Loucy (cell line): ENCODE measurements at regions not wholly inside any gene's neighbourhood (a gene's known extent, or its start where the extent isn't known, plus 50 kb on each side); places are given as distances from the start of the nearest gene placed in this dataset.

Experiments used
- H2AFZ ChIP-seq: fragments of 200-600 bp; sonication (generic); 2 replicates; pipeline ENCODE4 v1.6.0; 2016; ENCODE audit warnings: antibody characterized with exemption, mild to moderate bottlenecking, low read length, moderate library complexity
- H3F3A ChIP-seq: fragments of 200-600 bp; 2 replicates; pipeline ENCODE4 v1.6.0; 2016; ENCODE audit warnings: antibody characterized with exemption, low read depth, mild to moderate bottlenecking
- H3K27me3 ChIP-seq: fragments of 200-600 bp; sonication (generic); 2 replicates; pipeline ENCODE4 v1.6.1; 2014; ENCODE audit warnings: low read length, mild to moderate bottlenecking; ENCODE audit not compliant: insufficient read depth, poor library complexity, severe bottlenecking
- H3K36me3 ChIP-seq: fragments of 200-600 bp; sonication (generic); 2 replicates; pipeline ENCODE4 v1.6.1; 2016; ENCODE audit warnings: low read length; ENCODE audit not compliant: insufficient read depth
- H3K4me1 ChIP-seq: fragments of 200-600 bp; sonication (generic); 2 replicates; pipeline ENCODE4 v1.5.1; 2014; ENCODE audit warnings: low read length, mild to moderate bottlenecking; ENCODE audit not compliant: insufficient read depth, poor library complexity, severe bottlenecking
- H3K4me2 ChIP-seq: fragments of 200-600 bp; sonication (generic); 2 replicates; pipeline ENCODE4 v1.6.0; 2014; ENCODE audit warnings: antibody characterized with exemption, low read length, low read depth, mild to moderate bottlenecking; ENCODE audit not compliant: poor library complexity, severe bottlenecking
- H3K4me3 ChIP-seq: fragments of 200-600 bp; sonication (generic); 2 replicates; pipeline ENCODE4 v1.5.1; 2014; ENCODE audit warnings: low read length, mild to moderate bottlenecking, mixed read lengths; ENCODE audit not compliant: poor library complexity, severe bottlenecking
- H3K79me2 ChIP-seq: fragments of 200-600 bp; sonication (generic); 2 replicates; pipeline ENCODE4 v1.6.1; 2014; ENCODE audit warnings: low read length; ENCODE audit not compliant: insufficient read depth
- H3K9ac ChIP-seq: fragments of 200-600 bp; sonication (generic); 2 replicates; pipeline ENCODE4 v1.6.0; 2014; ENCODE audit warnings: mild to moderate bottlenecking, low read depth, low read length, moderate library complexity; ENCODE audit not compliant: poor library complexity, severe bottlenecking
- H3K9me2 ChIP-seq: fragments of 200-600 bp; sonication (generic); replicated peaks from 2 replicates; pipeline ENCODE4 v1.6.1; 2016; ENCODE audit warnings: low read depth, low read length, mixed read lengths
- H3K9me3 ChIP-seq: fragments of 200-600 bp; sonication (generic); 2 replicates; pipeline ENCODE4 v1.6.1; 2014; ENCODE audit warnings: mild to moderate bottlenecking, antibody characterized with exemption, low read length, low read depth; ENCODE audit not compliant: insufficient read depth
- H4K20me1 ChIP-seq: fragments of 200-600 bp; sonication (generic); 2 replicates; pipeline ENCODE4 v1.6.0; 2014; ENCODE audit warnings: antibody characterized with exemption, low read length, mild to moderate bottlenecking; ENCODE audit not compliant: insufficient read depth, poor library complexity, severe bottlenecking
- EZH2phosphoT487 ChIP-seq: fragments of 200-600 bp; IDR thresholded peaks from 2 replicates; pipeline ENCODE4 v1.6.1; 2018; ENCODE audit warnings: antibody characterized with exemption, mild to moderate bottlenecking, moderate library complexity, borderline replicate concordance
- TF ChIP-seq, protein P1 (sequence below): fragments of 200-600 bp; sonication (generic); conservative IDR thresholded peaks from 2 replicates; pipeline ENCODE4 v1.5.1; 2014; ENCODE audit warnings: mild to moderate bottlenecking, antibody characterized with exemption, low read length

DNA sequence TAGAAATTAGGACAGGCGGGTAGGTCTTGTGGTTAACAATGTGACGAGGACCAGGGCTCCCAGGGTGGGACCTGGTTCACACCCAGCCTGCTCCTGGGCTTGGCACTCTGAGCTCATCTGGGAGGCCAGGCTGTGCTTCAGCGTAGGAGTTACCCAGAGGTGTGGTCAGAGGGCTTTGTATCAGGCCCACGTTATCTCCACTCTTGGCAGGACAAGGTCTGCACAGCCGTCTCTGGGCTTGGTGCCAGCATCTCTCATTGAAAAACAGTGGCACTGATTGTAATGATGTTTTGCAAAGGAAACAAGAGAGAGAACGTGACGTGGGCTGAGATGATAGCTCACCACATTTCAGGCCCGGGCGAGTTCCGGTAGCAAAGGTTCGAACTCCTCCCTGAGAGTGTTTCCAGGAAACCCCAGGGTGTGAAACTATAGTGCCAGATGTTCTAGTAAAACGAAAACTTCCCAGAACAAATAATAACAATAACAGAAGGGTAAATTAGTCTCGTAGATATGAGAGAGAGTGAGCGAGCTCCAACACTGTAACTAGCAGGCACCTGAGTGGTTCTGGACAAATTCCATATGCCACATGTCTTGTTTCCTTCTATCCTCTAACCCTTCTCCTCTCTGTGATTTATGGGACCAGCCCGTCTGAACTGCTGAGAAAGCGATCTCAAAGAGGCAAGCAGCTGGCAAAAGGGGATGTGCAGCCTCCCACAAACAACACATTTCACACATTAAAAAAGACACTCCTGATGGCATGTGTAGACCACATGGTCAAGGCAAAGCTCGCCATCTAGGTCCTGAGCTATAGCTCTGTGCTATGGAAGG lies 227.3 kb downstream of the KTN1 start:
- no peak overlapping the region for H3K4me2 ChIP-seq
- TF ChIP-seq, protein P1, sequence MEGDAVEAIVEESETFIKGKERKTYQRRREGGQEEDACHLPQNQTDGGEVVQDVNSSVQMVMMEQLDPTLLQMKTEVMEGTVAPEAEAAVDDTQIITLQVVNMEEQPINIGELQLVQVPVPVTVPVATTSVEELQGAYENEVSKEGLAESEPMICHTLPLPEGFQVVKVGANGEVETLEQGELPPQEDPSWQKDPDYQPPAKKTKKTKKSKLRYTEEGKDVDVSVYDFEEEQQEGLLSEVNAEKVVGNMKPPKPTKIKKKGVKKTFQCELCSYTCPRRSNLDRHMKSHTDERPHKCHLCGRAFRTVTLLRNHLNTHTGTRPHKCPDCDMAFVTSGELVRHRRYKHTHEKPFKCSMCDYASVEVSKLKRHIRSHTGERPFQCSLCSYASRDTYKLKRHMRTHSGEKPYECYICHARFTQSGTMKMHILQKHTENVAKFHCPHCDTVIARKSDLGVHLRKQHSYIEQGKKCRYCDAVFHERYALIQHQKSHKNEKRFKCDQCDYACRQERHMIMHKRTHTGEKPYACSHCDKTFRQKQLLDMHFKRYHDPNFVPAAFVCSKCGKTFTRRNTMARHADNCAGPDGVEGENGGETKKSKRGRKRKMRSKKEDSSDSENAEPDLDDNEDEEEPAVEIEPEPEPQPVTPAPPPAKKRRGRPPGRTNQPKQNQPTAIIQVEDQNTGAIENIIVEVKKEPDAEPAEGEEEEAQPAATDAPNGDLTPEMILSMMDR = no peak
- TF ChIP-seq EZH2phosphoT487 = no peak
- no peaks in the 10 kb centered on the region for H3K36me3 ChIP-seq
- H2AFZ ChIP-seq = no peak overlapping the region
- no peaks in the 10 kb centered on the region; the same call in 1 of the 2 replicates for H3K9me3 ChIP-seq
- H3K79me2 ChIP-seq = no peaks in the 10 kb centered on the region
- no peaks in the 10 kb centered on the region for H3K27me3 ChIP-seq
- no peak overlapping the region for H3K9ac ChIP-seq
- no peaks in the 10 kb centered on the region for H3K9me2 ChIP-seq
- H3K4me1 ChIP-seq = no peaks in the 10 kb centered on the region
- H3F3A ChIP-seq = no peaks in the 10 kb centered on the region
- H3K4me3 ChIP-seq = no peak overlapping the region
- H4K20me1 ChIP-seq = no peaks in the 10 kb centered on the region

DNA sequence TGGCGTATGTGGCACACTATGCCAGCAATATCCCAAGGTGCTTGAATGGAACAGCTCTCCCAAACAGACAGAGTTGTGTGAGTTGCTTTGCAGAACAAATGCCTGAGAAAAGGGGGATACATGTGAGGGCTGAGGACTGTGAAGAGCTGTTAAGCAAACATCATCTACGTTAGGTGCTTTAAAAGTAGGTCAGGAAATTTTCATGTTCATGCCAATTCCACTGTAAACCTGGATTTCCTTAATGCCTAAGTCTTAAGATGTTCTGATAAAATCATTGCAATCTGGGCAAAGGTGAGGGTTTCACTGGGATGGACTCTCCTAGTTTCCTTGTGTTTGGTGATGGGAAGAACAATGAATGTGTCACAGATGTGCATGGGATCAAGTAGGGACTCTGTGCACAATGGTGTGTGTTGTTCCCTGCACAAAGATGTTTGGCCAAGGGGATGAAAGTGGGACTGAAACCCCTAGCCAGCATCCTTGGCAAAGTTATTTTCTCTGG lies 227.9 kb downstream of the KTN1 start:
- no peak overlapping the region for H3K4me2 ChIP-seq
- H3K36me3 ChIP-seq = no peaks in the 10 kb centered on the region
- no peaks in the 10 kb centered on the region for H3K79me2 ChIP-seq
- no peak overlapping the region for H2AFZ ChIP-seq
- no peaks in the 10 kb centered on the region for H3K9me2 ChIP-seq
- no peak overlapping the region for H3K9ac ChIP-seq
- H3K4me1 ChIP-seq = no peaks in the 10 kb centered on the region
- no peaks in the 10 kb centered on the region for H3K27me3 ChIP-seq
- no peaks in the 10 kb centered on the region; the same call in 1 of the 2 replicates for H3K9me3 ChIP-seq
- H4K20me1 ChIP-seq = no peaks in the 10 kb centered on the region
- no peak for TF ChIP-seq EZH2phosphoT487
- TF ChIP-seq, protein P1 = no peak
- H3F3A ChIP-seq = no peaks in the 10 kb centered on the region
- no peak overlapping the region for H3K4me3 ChIP-seq

DNA sequence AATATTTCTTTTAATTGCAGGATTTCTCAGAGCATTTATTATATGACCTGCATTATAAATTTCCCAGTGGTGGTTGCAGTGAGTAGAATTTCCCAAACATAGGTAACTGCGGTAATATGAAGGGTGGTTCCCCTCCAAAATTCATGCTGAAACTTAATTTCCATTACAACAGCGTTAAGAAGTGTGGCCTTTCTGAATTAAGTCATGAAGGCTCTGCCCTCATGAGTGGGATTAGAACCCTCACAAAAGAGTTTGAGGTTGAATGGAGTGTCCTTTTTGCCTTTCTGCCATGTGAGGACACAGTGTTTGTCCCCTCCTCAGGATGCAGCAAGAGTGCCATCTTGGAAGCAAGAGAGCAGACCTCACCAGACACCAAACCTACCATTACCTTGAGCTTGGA lies 233.6 kb downstream of the KTN1 start:
- Histone ChIP-seq H2AFZ (no peak overlapping the region), H3K27me3 (no peaks in the 10 kb centered on the region), H3K4me3 (no peak overlapping the region), H3K4me1 (peaks cover 16% of the 10 kb centered on the region), H3K4me2 (no peak overlapping the region), H3K79me2 (no peaks in the 10 kb centered on the region), H3F3A (no peaks in the 10 kb centered on the region), H3K9me3 (no peaks in the 10 kb centered on the region; the same call in 1 of the 2 replicates), H3K9me2 (no peaks in the 10 kb centered on the region), H4K20me1 (no peaks in the 10 kb centered on the region), H3K9ac (no peak overlapping the region), H3K36me3 (no peaks in the 10 kb centered on the region)
- TF ChIP-seq, protein P1 = no peak
- no peak for TF ChIP-seq EZH2phosphoT487
